ENCODE measurements at regions not wholly inside any gene's neighbourhood (a gene's known extent, or its start where the extent isn't known, plus 50 kb on each side); places are given as distances from the start of the nearest gene placed in this dataset.
A peak's percentile ranks its signal among the peaks of the same experiment; 100 is the strongest.

DNA sequence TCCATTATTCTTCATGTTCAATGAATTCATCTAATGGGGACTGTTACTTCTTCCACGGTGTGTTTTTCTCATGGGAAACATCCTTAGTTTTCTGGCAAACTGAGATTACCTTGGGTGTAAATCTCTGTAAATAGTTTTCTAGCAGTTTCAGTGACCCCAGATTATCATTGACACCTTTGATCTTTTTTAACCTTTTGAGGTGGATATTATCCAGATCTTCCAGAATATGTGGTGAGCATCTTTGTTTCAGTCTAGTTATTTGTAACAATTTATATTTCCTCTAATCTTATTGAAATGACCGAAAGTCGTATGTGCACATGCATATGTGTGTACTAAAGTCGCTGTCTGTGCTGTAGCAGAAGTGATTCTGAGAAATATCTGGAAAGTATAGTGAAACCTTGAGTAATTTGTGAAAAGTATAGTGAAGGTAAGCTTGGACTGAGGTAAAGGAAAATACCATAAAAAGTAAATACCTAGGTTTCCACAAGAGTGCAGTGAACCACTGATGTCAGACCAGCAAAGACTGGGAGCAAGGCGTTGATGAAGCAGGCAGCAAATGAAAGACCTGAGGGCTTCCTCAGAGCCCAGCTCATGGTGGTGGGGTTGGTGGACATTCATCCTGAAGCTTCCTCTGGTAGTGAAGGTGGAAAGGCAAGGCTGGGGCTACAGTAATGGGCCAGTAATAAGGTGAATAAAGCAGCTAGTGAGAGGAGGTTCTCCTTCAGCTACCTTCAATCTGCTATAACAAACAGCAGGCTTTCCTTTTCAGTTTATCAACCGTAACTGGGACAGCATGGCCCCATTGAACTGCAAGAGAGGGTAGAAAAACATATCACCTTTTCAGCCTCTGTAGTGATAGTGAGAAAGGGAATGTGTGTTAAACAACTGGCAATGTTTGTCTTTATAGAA is 480.2 kb upstream of the FBXO33 start (continued):
- TF ChIP-seq, protein P1, sequence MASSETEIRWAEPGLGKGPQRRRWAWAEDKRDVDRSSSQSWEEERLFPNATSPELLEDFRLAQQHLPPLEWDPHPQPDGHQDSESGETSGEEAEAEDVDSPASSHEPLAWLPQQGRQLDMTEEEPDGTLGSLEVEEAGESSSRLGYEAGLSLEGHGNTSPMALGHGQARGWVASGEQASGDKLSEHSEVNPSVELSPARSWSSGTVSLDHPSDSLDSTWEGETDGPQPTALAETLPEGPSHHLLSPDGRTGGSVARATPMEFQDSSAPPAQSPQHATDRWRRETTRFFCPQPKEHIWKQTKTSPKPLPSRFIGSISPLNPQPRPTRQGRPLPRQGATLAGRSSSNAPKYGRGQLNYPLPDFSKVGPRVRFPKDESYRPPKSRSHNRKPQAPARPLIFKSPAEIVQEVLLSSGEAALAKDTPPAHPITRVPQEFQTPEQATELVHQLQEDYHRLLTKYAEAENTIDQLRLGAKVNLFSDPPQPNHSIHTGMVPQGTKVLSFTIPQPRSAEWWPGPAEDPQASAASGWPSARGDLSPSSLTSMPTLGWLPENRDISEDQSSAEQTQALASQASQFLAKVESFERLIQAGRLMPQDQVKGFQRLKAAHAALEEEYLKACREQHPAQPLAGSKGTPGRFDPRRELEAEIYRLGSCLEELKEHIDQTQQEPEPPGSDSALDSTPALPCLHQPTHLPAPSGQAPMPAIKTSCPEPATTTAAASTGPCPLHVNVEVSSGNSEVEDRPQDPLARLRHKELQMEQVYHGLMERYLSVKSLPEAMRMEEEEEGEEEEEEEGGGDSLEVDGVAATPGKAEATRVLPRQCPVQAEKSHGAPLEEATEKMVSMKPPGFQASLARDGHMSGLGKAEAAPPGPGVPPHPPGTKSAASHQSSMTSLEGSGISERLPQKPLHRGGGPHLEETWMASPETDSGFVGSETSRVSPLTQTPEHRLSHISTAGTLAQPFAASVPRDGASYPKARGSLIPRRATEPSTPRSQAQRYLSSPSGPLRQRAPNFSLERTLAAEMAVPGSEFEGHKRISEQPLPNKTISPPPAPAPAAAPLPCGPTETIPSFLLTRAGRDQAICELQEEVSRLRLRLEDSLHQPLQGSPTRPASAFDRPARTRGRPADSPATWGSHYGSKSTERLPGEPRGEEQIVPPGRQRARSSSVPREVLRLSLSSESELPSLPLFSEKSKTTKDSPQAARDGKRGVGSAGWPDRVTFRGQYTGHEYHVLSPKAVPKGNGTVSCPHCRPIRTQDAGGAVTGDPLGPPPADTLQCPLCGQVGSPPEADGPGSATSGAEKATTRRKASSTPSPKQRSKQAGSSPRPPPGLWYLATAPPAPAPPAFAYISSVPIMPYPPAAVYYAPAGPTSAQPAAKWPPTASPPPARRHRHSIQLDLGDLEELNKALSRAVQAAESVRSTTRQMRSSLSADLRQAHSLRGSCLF (CRISPR knock-in tag; IDR thresholded peaks at IDR 0.05; ENCODE audit: borderline replicate concordance) = no peak
- TF ChIP-seq, protein P2, sequence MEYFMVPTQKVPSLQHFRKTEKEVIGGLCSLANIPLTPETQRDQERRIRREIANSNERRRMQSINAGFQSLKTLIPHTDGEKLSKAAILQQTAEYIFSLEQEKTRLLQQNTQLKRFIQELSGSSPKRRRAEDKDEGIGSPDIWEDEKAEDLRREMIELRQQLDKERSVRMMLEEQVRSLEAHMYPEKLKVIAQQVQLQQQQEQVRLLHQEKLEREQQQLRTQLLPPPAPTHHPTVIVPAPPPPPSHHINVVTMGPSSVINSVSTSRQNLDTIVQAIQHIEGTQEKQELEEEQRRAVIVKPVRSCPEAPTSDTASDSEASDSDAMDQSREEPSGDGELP (IDR thresholded peaks at IDR 0.05; ENCODE audit: borderline replicate concordance, low read depth) = no peak
- TF ChIP-seq MTF1 (CRISPR knock-in tag; IDR thresholded peaks at IDR 0.05) = no peak
- no peak for TF ChIP-seq NFYC (CRISPR knock-in tag; IDR thresholded peaks at IDR 0.05)

DNA sequence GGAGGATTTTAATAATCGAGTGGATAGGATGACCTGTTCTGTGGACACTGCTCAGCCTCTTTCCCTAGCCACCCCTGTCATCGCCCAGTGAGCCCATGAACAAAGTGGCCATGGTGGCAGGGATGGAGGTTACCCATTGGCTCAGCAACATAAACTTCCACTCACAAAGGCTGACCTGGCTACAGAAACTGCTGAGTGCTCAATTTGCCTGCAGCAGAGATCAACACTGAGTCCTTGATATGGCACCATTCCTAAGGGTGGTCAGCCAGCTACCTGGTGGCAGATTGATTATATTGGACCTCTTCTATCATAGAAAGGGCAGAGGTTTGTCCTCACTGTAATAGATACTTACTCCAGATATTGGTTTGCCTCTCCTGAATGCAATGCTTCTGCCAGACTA is 465.4 kb upstream of the FBXO33 start:
- H3K4me1 ChIP-seq (ENCODE audit: insufficient read depth, low read length) = no peaks in the 10 kb centered on the region
- no peak overlapping the region for H3K27ac ChIP-seq (ENCODE audit: extremely low read length, insufficient read depth, low read length)
- BruUV-seq (replicated peaks) = no TSS peak
- WGBS (ENCODE audit: low lambda C conversion rate) = 5% methylated on average over 2 of the region's 2 CpGs
- H3K79me2 ChIP-seq (ENCODE audit: insufficient read depth, low read length) = no peaks in the 10 kb centered on the region
- ATAC-seq (no peak), DNase-seq (ENCODE audit: low spot score) (no peak), FAIRE-seq (no peak)
- H3K9ac ChIP-seq (ENCODE audit: insufficient read depth, low read depth, low read length) = no peak overlapping the region
- no peak overlapping the region for H3K4me3 ChIP-seq (replicated peaks in 1 of 3; ENCODE audit: insufficient read depth in 1 of 3, low read depth in 2 of 3, low read length in 3 of 3)
- H3K4me2 ChIP-seq (ENCODE audit: low read depth, low read length) = no peak overlapping the region
- no peaks in the 10 kb centered on the region for H4K20me1 ChIP-seq (ENCODE audit: insufficient read depth, low read length)
- ChIA-PET CTCF (ENCODE audit: low intra/inter-chr PET ratio, low total read pairs) (no interaction called here), POLR2A (no interaction called here)
- TF ChIP-seq FOXP1 (IDR thresholded peaks at IDR 0.05) = no peak
- no peak for TF ChIP-seq FOXP1 (CRISPR knock-in tag; IDR thresholded peaks at IDR 0.05)
- peak; percentile 52 to 75 for TF ChIP-seq MAFK (conservative IDR thresholded peaks at IDR 0.05 in 1 of 2, IDR thresholded peaks at IDR 0.05 in 1 of 2; ENCODE audit: low read length in 2 of 2)
- no peak for TF ChIP-seq NFYC (CRISPR knock-in tag; IDR thresholded peaks at IDR 0.05)
- peak; percentile 53; the same call in 1 of the 2 replicates for TF ChIP-seq MAFF (IDR thresholded peaks at IDR 0.05; ENCODE audit: low read depth, low read length)
- intact Hi-C loops (cut with micrococcal nuclease; ENCODE audit: unreplicated experiment) = no loop called here
- no peak overlapping the region for H2AFZ ChIP-seq (ENCODE audit: low read length)
- H3K36me3 ChIP-seq (replicated peaks in 1 of 2; ENCODE audit: control insufficient read depth in 1 of 2, insufficient read depth in 2 of 2, low read length in 2 of 2) = no peaks in the 10 kb centered on the region
- no peaks in the 10 kb centered on the region for H3K27me3 ChIP-seq (ENCODE audit: control insufficient read depth in 1 of 2, insufficient read depth in 2 of 2, low read length in 2 of 2)
- peaks cover 63% of the 10 kb centered on the region for H3K9me3 ChIP-seq (ENCODE audit: low read length)
- in situ Hi-C loops (cut with HindIII; ENCODE audit: extremely low pct_ligation_motif_present, low pct_unique_long_range_greater_than_20kb) = no loop called here

All from HepG2 (cell line).